ENCODE measurements at regions not wholly inside any gene's neighbourhood (a gene's known extent, or its start where the extent isn't known, plus 50 kb on each side); places are given as distances from the start of the nearest gene placed in this dataset.

DNA sequence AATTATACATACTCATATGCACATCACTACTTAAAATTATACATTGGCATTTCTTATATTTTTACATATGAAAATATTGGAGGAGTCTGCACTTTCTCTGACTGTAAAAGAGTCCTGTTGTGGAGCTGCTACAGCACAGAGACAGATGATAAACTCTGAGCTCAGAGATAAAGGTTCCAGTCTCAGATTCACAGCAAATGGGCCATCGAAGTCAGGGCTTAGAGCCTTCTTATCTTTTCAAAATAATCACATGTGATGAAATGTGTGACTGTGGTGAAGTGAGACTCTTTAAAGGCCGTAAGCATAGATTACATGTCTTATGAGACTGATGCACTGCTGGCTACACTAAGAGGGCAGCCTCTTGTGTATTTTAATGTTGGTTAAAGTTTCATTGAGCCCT, 187.5 kb upstream of the SYNPR start:
- no peak for ATAC-seq (ENCODE audit: insufficient read depth, low FRiP score)
- no peak for DNase-seq
- no peak overlapping the region for H3K4me3 ChIP-seq
- H3K4me1 ChIP-seq (ENCODE audit: control insufficient read depth in 5 of 5, insufficient read depth in 5 of 5, low read length in 5 of 5): no peaks in the 10 kb centered on the region
- no peak overlapping the region for H3K27ac ChIP-seq (ENCODE audit: low read depth in 1 of 2, low read length in 1 of 2)
- peaks cover 0 to 3% (median 0%) of the 10 kb centered on the region in 3 donors for H3K27me3 ChIP-seq (ENCODE audit: control insufficient read depth in 3 of 3, insufficient read depth in 3 of 3, low read length in 2 of 3)
- WGBS, 2 donors: 36 to 56% methylated on average over 2 of the region's 2 CpGs
- H3K9me3 ChIP-seq (ENCODE audit: control insufficient read depth in 4 of 4, insufficient read depth in 3 of 4, low read length in 3 of 4): no peaks in the 10 kb centered on the region
- H3K36me3 ChIP-seq (ENCODE audit: control insufficient read depth in 4 of 4, insufficient read depth in 4 of 4, low read length in 4 of 4): no peaks in the 10 kb centered on the region
- H3K9ac ChIP-seq (ENCODE audit: insufficient read depth in 1 of 2, low read length in 2 of 2): no peak overlapping the region
- TF ChIP-seq, protein P1, sequence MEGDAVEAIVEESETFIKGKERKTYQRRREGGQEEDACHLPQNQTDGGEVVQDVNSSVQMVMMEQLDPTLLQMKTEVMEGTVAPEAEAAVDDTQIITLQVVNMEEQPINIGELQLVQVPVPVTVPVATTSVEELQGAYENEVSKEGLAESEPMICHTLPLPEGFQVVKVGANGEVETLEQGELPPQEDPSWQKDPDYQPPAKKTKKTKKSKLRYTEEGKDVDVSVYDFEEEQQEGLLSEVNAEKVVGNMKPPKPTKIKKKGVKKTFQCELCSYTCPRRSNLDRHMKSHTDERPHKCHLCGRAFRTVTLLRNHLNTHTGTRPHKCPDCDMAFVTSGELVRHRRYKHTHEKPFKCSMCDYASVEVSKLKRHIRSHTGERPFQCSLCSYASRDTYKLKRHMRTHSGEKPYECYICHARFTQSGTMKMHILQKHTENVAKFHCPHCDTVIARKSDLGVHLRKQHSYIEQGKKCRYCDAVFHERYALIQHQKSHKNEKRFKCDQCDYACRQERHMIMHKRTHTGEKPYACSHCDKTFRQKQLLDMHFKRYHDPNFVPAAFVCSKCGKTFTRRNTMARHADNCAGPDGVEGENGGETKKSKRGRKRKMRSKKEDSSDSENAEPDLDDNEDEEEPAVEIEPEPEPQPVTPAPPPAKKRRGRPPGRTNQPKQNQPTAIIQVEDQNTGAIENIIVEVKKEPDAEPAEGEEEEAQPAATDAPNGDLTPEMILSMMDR (IDR thresholded peaks at IDR 0.05; ENCODE audit: control extremely low read depth, extremely low read depth): no peak

DNA sequence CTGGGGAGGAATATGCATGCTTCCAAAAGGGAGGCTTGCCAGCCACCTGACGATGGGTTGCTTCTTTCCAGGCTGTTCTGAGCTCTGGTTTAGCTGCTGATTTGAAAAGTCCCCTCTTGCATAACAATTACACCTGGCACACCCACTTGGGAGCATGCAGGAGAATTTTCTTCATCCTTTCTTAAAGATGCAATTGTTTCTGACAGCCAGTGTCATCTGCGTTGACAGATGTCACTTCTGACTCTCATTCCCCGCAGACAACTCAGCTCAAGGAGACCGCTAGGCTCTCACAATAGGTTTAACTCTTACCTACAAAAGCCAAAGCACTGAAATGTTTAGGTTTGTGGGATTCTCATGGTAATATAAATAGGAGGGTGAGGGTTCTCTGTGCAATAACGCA, 185.6 kb upstream of the SYNPR start:
- Histone ChIP-seq H3K36me3 (ENCODE audit: control insufficient read depth in 4 of 4, insufficient read depth in 4 of 4, low read length in 4 of 4) (no peaks in the 10 kb centered on the region), H3K27ac (ENCODE audit: low read depth in 1 of 2, low read length in 1 of 2) (no peak overlapping the region), H3K27me3 (ENCODE audit: control insufficient read depth in 3 of 3, insufficient read depth in 3 of 3, low read length in 2 of 3) (peaks cover 0 to 3% (median 0%) of the 10 kb centered on the region in 3 donors), H3K9ac (ENCODE audit: insufficient read depth in 1 of 2, low read length in 2 of 2) (no peak overlapping the region), H3K9me3 (ENCODE audit: control insufficient read depth in 4 of 4, insufficient read depth in 3 of 4, low read length in 3 of 4) (peaks cover 0 to 13% (median 0%) of the 10 kb centered on the region in 4 donors), H3K4me1 (ENCODE audit: control insufficient read depth in 5 of 5, insufficient read depth in 5 of 5, low read length in 5 of 5) (no peaks in the 10 kb centered on the region), H3K4me3 (no peak overlapping the region)
- ATAC-seq (ENCODE audit: insufficient read depth, low FRiP score): no peak
- DNase-seq: no peak
- TF ChIP-seq, protein P1 (IDR thresholded peaks at IDR 0.05; ENCODE audit: control extremely low read depth, extremely low read depth): no peak
- WGBS, 2 donors: 68 to 73% methylated on average over 5 of the region's 5 CpGs

DNA sequence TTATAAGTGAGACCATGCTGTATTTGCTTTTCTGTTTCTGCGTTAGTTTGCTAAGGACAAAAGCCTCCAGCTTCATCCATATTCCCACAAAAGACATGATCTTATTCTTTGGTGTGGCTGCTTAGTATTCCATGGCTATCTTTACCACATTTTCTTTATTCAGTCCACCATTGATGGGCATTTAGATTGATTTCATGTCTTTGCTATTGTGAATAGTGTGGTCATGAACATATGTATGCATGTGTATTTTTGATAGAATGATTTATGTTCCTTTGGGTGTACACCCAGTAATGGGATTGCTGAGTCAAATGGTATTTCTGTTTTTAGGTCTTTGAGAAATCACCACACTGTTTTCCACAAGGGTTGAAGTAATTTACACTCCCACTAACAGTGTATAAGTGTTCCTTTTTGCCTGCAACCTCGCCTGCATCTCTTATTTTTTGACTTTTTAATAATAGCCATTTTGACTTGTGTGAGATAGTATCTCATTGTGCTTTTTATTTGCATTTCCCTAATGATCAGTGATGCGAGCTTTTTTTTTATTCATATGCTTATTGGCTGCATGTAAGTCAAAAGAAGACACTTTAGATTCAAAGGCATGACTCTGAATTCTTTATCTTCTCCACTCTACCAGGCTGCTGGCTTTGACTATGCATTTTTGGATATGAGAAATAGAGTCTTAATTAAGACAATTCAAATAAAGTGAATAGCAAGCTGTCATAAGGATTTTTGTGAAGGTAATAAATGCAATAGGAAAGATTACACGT, 183.3 kb upstream of the SYNPR start:
- DNase-seq: no peak
- H3K4me3 ChIP-seq: no peak overlapping the region
- no peaks in the 10 kb centered on the region for H3K4me1 ChIP-seq (ENCODE audit: control insufficient read depth in 5 of 5, insufficient read depth in 5 of 5, low read length in 5 of 5)
- WGBS, 2 donors: 74 to 83% methylated on average over 4 of the region's 4 CpGs
- TF ChIP-seq, protein P1 (IDR thresholded peaks at IDR 0.05; ENCODE audit: control extremely low read depth, extremely low read depth): no peak
- H3K27ac ChIP-seq (ENCODE audit: low read depth in 1 of 2, low read length in 1 of 2): no peak overlapping the region
- peaks cover 0 to 3% (median 0%) of the 10 kb centered on the region in 3 donors for H3K27me3 ChIP-seq (ENCODE audit: control insufficient read depth in 3 of 3, insufficient read depth in 3 of 3, low read length in 2 of 3)
- no peak overlapping the region for H3K9ac ChIP-seq (ENCODE audit: insufficient read depth in 1 of 2, low read length in 2 of 2)
- no peaks in the 10 kb centered on the region for H3K36me3 ChIP-seq (ENCODE audit: control insufficient read depth in 4 of 4, insufficient read depth in 4 of 4, low read length in 4 of 4)
- peaks cover 0 to 14% (median 0%) of the 10 kb centered on the region in 4 donors for H3K9me3 ChIP-seq (ENCODE audit: control insufficient read depth in 4 of 4, insufficient read depth in 3 of 4, low read length in 3 of 4)
- ATAC-seq (ENCODE audit: insufficient read depth, low FRiP score): no peak
